GM12878 (cell line): ENCODE measurements at regions not wholly inside any gene's neighbourhood (a gene's known extent, or its start where the extent isn't known, plus 50 kb on each side); places are given as distances from the start of the nearest gene placed in this dataset.

Experiments used
- ATAC-seq: fragments of 200-7000 bp; cut with Tn5 transposase; 3 replicates; pipeline ENCODE4 v1.9.1; 2020; ENCODE audit warnings: mild to moderate bottlenecking, moderate library complexity
- BruUV-seq: library from RNA; stranded (reverse); fragments of 400-500 nt; replicated peaks from 2 replicates; lab custom pipeline; 2021; lab: Mats Ljungman, UMichigan
- CTCF ChIA-PET: fragments of 300-600 bp; sonication (Branson Sonifier 250); formaldehyde crosslinking; extraction: SDS; loops from one replicate; lab custom pipeline; 2021; ENCODE audit warnings: inconsistent platforms; lab: Yijun Ruan, JAX
- POLR2A ChIA-PET: fragments of 350-600 bp; formaldehyde crosslinking; extraction: SDS; loops from one replicate; lab custom pipeline; 2021; ENCODE audit warnings: inconsistent platforms; lab: Charles Lee
- RAD21 ChIA-PET: fragments of 300-600 bp; sonication (Branson Sonifier 250); formaldehyde crosslinking; loops from one replicate; lab custom pipeline; 2023; ENCODE audit warnings: antibody characterized with exemption; ENCODE audit not compliant: unreplicated experiment; lab: Charles Lee
- SMC1A ChIA-PET: fragments of 300-600 bp; sonication (Branson Sonifier 250); formaldehyde crosslinking; loops from one replicate; lab custom pipeline; 2023; ENCODE audit not compliant: unreplicated experiment, uncharacterized antibody; lab: Charles Lee
- DNase-seq: peaks from one replicate; pipeline ENCODE4 v3.0.0-alpha.2; 2011; ENCODE audit warnings: low read depth, low spot score
- FAIRE-seq: peaks from 3 replicates; lab custom pipeline; 2011; peaks lifted over from hg19 to GRCh38; lab: Jason Lieb, UNC
- H2AFZ ChIP-seq: 2 replicates; pipeline ENCODE4 v1.6.0; 2011; ENCODE audit warnings: low read depth, low read length, control low read depth; ENCODE audit not compliant: control insufficient read depth
- H3K27ac ChIP-seq: 2 replicates; pipeline ENCODE4 v1.5.1; 2011; ENCODE audit warnings: control low read depth; ENCODE audit not compliant: control insufficient read depth, insufficient read depth
- H3K27me3 ChIP-seq, 2 experiments: replicated peaks in 1 of 2; 2 replicates each; pipeline versions ENCODE4 v1.6.0 to v1.6.1; 2011; ENCODE audit warnings: low read length in 1 of 2; ENCODE audit not compliant: control insufficient read depth in 2 of 2, insufficient read depth in 2 of 2
- H3K36me3 ChIP-seq, 2 experiments: 2 replicates each; pipeline ENCODE4 v1.5.1; 2011; ENCODE audit warnings: low read length in 1 of 2; ENCODE audit not compliant: control insufficient read depth in 2 of 2, insufficient read depth in 2 of 2
- H3K4me1 ChIP-seq: 2 replicates; pipeline ENCODE4 v1.6.1; 2011; ENCODE audit warnings: mild to moderate bottlenecking, low read length, moderate library complexity, mixed read lengths; ENCODE audit not compliant: control insufficient read depth, insufficient read depth
- H3K4me2 ChIP-seq: 2 replicates; pipeline ENCODE4 v1.6.0; 2011; ENCODE audit warnings: control low read depth; ENCODE audit not compliant: control insufficient read depth, insufficient read depth
- H3K4me3 ChIP-seq: fragments of 200-600 bp; sonication (generic); 2 replicates; pipeline ENCODE4 v1.5.1; 2016
- H3K79me2 ChIP-seq: 2 replicates; pipeline ENCODE4 v1.6.0; 2011; ENCODE audit warnings: low read length; ENCODE audit not compliant: control insufficient read depth, insufficient read depth
- H3K9ac ChIP-seq: 2 replicates; pipeline ENCODE4 v1.8.0; 2011; ENCODE audit warnings: low read length, control low read depth, mixed read lengths; ENCODE audit not compliant: control insufficient read depth, insufficient read depth
- H3K9me3 ChIP-seq: replicated peaks from 3 replicates; pipeline ENCODE4 v1.5.1; 2011; ENCODE audit warnings: mild to moderate bottlenecking, low read length; ENCODE audit not compliant: control insufficient read depth, insufficient read depth
- H4K20me1 ChIP-seq: 2 replicates; pipeline ENCODE4 v1.6.0; 2011; ENCODE audit not compliant: control insufficient read depth, insufficient read depth
- ASH2L ChIP-seq: fragments of 300-600, 200-600 bp; sonication (generic); IDR thresholded peaks from 2 replicates; pipeline ENCODE4 v1.6.1; 2017; ENCODE audit warnings: low read depth, mild to moderate bottlenecking, borderline replicate concordance
- BRCA1 ChIP-seq: IDR thresholded peaks from 2 replicates; pipeline ENCODE4 v1.6.1; 2011; ENCODE audit warnings: low read depth, low read length, improper control_type of control experiment
- CEBPB ChIP-seq, 2 experiments: fragments of 150-350 bp in 1 of 2; IDR thresholded peaks; 2 replicates each; pipeline ENCODE4 v1.6.1; 2012 to 2014; ENCODE audit warnings: low read depth in 2 of 2, low read length in 2 of 2, borderline replicate concordance in 1 of 2, inconsistent platforms in 1 of 2
- ELK1 ChIP-seq: IDR thresholded peaks from 2 replicates; pipeline ENCODE4 v1.6.1; 2012; ENCODE audit warnings: low read depth, low read length, improper control_type of control experiment
- FOXK2 ChIP-seq: fragments of 450-650 bp; IDR thresholded peaks from 2 replicates; pipeline ENCODE4 v1.6.1; 2017; ENCODE audit warnings: mild to moderate bottlenecking, moderate library complexity
- IKZF1 ChIP-seq: fragments of 450-650 bp; conservative IDR thresholded peaks from 2 replicates; pipeline ENCODE4 v1.6.1; 2017; ENCODE audit warnings: antibody characterized with exemption, mild to moderate bottlenecking
- IRF3 ChIP-seq: fragments of 450-650 bp; IDR thresholded peaks from 2 replicates; pipeline ENCODE4 v1.6.1; 2014; ENCODE audit warnings: mild to moderate bottlenecking
- LARP7 ChIP-seq: fragments of 450-650 bp; IDR thresholded peaks from 2 replicates; pipeline ENCODE4 v1.6.1; 2017; ENCODE audit warnings: mild to moderate bottlenecking
- MEF2A ChIP-seq: IDR thresholded peaks from 2 replicates; pipeline ENCODE4 v1.6.1; 2011; ENCODE audit warnings: low read depth, mild to moderate bottlenecking, low read length, moderate library complexity; ENCODE audit not compliant: insufficient read depth
- NR2C1 ChIP-seq: fragments of 450-650 bp; IDR thresholded peaks from 2 replicates; pipeline ENCODE4 v1.6.1; 2017; ENCODE audit warnings: antibody characterized with exemption, mild to moderate bottlenecking, moderate library complexity
- PAX5 ChIP-seq: IDR thresholded peaks from 2 replicates; pipeline ENCODE4 v1.6.1; 2011; ENCODE audit warnings: low read depth, low read length, borderline replicate concordance
- RAD21 ChIP-seq: IDR thresholded peaks from 2 replicates; pipeline ENCODE4 v1.6.1; 2011; ENCODE audit warnings: mild to moderate bottlenecking, low read depth, low read length, moderate library complexity; ENCODE audit not compliant: insufficient read depth
- RAD51 ChIP-seq: fragments of 450-650 bp; IDR thresholded peaks from 2 replicates; pipeline ENCODE4 v1.6.1; 2016; ENCODE audit warnings: moderate library complexity, mild to moderate bottlenecking, inconsistent platforms
- RELB ChIP-seq: fragments of 450-650 bp; IDR thresholded peaks from 2 replicates; pipeline ENCODE4 v1.6.1; 2017; ENCODE audit warnings: low read depth, mild to moderate bottlenecking, moderate library complexity
- RFX5 ChIP-seq: IDR thresholded peaks from 2 replicates; pipeline ENCODE4 v1.6.1; 2011; ENCODE audit warnings: low read depth, low read length, improper control_type of control experiment
- SREBF2 ChIP-seq: IDR thresholded peaks from 2 replicates; pipeline ENCODE4 v1.6.1; 2012; ENCODE audit warnings: mild to moderate bottlenecking, low read length
- YBX1 ChIP-seq: fragments of 450-650 bp; IDR thresholded peaks from 2 replicates; pipeline ENCODE4 v1.6.1; 2016; ENCODE audit warnings: antibody characterized with exemption
- YY1 ChIP-seq: IDR thresholded peaks from 2 replicates; pipeline ENCODE4 v1.6.1; 2011; ENCODE audit warnings: low read depth, mild to moderate bottlenecking, low read length
- ZNF687 ChIP-seq: fragments of 450-650 bp; IDR thresholded peaks from 2 replicates; pipeline ENCODE4 v1.6.1; 2017; ENCODE audit warnings: mild to moderate bottlenecking, moderate library complexity
- WGBS: methylation state at CpG from one replicate; pipeline ENCODE4 v1.1.6; 2016; ENCODE audit warnings: low lambda C conversion rate; ENCODE audit not compliant: insufficient replicate concordance, insufficient coverage; ENCODE audit errors: missing lambda C conversion rate; 5-methylcytosine and 5-hydroxymethylcytosine counted together
- in situ Hi-C: fragments of 300-500 bp; cut with MboI; formaldehyde crosslinking; loops from 9 replicates; pipeline ENCODE4 v1.14.3; 2018; ENCODE audit warnings: mixed read lengths
- intact Hi-C: fragments of 100-400 bp; cut with micrococcal nuclease; formaldehyde crosslinking; loops from one replicate; pipeline ENCODE4 v1.14.2; 2022; ENCODE audit not compliant: unreplicated experiment

- intact Hi-C loops (no loop called here), in situ Hi-C loops (no loop called here)
- CTCF ChIA-PET: no interaction called here
- no peak overlapping the region for H2AFZ ChIP-seq
- H3K27me3 ChIP-seq: no peaks in the 10 kb centered on the region
- ATAC-seq (no peak), DNase-seq (no peak), FAIRE-seq (no peak)
- SMC1A ChIA-PET: no interaction called here
- H3K79me2 ChIP-seq: no peaks in the 10 kb centered on the region
- BruUV-seq: no TSS peak
- no peaks in the 10 kb centered on the region for H3K36me3 ChIP-seq
- H4K20me1 ChIP-seq: no peaks in the 10 kb centered on the region
- no peaks in the 10 kb centered on the region for H3K4me1 ChIP-seq
- no peak overlapping the region for H3K27ac ChIP-seq
- H3K4me2 ChIP-seq: no peak overlapping the region
- POLR2A ChIA-PET: no interaction called here
- no peak overlapping the region for H3K4me3 ChIP-seq
- no peaks in the 10 kb centered on the region for H3K9me3 ChIP-seq
- 11% methylated on average over 2 of the region's 2 CpGs for WGBS
- RAD21 ChIA-PET: no interaction called here
- TF ChIP-seq YY1 (no peak), IRF3 (no peak), RAD51 (no peak), FOXK2 (no peak), RELB (no peak), YBX1 (no peak), RAD21 (no peak), CEBPB (IDR thresholded peaks at IDR 0.05; ENCODE audit: borderline replicate concordance in 1 of 2, low read depth in 2 of 2, low read length in 2 of 2) (no peak), ASH2L (no peak), SREBF2 (no peak), ELK1 (no peak), BRCA1 (no peak), IKZF1 (no peak), NR2C1 (no peak), MEF2A (no peak), ZNF687 (no peak), RFX5 (no peak), PAX5 (no peak), LARP7 (no peak)
- no peak overlapping the region for H3K9ac ChIP-seq
Observed at GRCh38 chr13:89916551-89916950, 1430.9 kb upstream of the MIR17HG start.
